Stimulated activated CD8-positive, alpha-beta memory T cell treated with anti-CD3 and anti-CD28 coated beads, Interleukin-4, amount 100 ng/mL, for 24 hours (primary cell): ENCODE measurements at regions not wholly inside any gene's neighbourhood (a gene's known extent, or its start where the extent isn't known, plus 50 kb on each side); places are given as distances from the start of the nearest gene placed in this dataset.
"Not testable (repeated sequence)": the region's sequence is repeated elsewhere in the genome, so short reads cannot be mapped to it uniquely, and the experiment has no call there.

Experiments used
- DNase-seq: peaks from one replicate; pipeline ENCODE4 v3.0.0-alpha.2; 2020; ENCODE audit warnings: low read depth

DNA sequence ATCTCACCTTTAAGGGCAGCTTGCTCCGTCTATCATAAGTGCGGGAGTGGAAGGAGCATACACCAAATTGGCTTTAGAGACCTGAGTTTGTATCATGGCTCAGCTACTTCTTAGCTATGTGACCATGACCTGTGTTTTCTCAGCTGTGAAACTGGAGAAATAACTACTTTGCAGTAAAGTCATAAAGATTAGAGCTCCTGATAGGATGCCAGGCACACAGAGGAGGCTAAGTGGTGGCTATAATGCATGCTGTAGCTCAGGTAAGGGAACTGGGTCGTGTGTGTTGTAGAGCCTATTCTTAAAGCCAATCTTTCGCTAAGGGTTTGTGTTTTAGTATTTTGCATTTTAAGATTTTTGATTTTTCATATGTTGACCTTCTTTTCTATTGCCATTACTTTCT lies 451.5 kb upstream of the MAN1A1 start:
- no peak for DNase-seq

DNA sequence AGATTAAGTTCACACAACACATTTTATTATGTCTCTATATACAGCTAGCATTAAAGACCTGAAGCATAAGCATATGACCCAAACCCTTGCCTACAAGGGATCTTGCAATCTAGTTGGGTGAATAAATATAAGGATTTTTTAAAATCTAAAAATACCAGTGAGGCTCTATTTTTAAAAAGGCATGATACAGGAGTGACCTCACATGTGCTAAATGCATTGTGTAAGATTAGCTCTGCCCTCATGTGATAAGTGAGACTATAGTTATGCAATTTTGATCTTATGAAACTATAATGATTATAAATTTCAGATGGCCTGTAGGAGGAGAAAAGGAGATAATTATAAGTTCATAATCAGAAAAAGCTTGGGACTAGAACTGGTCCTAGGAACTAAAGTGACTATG lies 451.0 kb upstream of the MAN1A1 start:
- DNase-seq, result no peak

DNA sequence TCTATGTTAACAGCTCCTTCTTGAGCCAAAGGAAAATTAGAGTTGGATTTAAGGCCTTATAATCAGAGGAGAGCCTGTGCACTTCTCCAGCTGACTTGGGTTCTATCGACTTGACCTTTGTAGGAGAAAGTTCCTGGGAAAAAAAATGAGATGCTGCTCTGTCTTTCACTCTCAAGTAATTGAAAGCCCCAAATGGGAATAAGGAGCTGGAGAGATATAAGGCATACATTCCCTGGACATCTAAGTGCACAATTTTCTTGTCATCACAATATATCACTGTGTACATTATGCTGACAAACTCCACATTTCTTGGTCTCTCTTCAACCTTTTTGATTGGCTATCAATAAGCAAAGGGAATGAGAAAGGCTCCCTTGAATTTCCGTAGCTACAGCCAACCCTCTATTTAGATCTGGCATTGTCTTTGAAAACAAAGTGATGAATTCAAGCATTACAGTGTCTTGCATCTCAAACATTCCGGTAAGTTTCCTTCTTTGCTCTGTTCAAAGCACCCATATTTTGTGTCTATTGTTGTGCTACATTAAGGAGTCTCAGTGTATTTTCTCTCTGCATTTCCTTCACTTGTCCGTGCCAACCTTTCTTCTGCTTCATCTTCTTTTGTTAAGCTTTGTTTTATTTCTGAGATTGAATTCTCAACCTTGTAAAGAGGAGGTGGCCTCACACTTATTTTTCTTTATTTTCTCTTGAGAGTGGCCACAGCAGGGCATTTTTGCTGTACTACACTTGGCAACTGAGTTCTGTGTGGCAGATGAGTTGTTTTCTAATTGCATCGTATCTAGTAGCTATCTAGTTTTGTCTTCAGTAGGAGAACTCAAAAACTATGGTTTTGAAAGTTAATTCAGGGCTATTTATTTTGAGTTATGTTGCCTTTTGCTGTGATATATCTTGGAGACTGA lies 450.3 kb upstream of the MAN1A1 start:
- no peak for DNase-seq

DNA sequence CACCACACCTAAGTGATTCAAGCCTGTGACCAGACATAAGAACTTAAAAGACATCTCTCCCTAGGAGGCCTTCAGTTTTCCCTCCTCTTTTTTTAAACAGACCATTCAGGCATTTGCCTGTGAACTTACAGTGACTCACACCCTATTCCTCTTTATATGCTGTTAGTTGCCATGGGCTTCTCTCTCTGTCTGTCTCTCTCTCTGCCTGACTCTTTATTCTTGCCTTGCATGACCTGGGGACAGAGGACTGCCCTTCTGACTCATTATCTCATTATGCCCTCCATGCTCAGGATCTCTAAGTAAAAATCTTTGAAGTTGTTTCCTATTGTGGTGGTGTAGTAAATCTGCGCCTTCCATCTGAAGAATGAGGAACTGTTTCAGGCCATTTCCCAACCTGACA lies 442.2 kb upstream of the MAN1A1 start:
- DNase-seq, result no peak

DNA sequence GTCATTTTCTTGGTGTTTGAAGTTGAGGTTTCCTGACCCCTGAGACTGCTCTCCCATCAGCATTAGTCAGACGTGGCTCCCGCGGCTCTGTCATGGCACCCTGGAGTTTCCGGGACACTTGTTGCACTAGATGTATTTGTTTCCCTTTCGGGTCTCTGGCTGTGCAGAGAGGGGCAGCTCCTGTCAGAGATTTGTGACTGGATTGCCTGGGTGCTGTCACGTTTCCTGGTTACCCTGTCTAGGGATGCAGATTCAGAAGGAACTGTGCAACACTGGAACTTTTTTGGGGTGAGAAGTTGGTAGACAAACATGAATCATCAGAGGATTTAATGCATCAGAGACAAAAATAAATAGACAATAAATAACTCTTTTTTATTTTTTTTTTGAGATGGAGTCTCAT lies 431.8 kb upstream of the MAN1A1 start:
- DNase-seq, result no peak

DNA sequence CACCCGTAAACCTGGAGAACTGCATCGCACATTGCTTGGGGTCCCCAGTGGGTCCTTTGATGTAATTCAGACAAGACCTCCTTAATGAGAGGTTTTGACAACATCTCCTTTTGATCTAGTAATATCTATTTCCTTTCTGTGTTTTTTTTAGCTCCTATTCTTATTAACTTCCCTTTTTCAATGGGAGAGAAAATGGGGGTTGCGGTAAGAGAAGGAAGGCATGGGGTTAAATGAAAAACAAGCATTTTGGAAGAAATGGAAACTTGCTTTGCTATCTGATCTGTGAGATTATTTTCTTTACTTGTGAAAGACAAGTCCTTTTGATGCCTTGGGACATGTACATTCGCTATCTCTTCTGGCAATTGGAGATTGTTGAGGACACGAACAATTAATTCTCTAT lies 418.6 kb upstream of the MAN1A1 start:
- no peak for DNase-seq

DNA sequence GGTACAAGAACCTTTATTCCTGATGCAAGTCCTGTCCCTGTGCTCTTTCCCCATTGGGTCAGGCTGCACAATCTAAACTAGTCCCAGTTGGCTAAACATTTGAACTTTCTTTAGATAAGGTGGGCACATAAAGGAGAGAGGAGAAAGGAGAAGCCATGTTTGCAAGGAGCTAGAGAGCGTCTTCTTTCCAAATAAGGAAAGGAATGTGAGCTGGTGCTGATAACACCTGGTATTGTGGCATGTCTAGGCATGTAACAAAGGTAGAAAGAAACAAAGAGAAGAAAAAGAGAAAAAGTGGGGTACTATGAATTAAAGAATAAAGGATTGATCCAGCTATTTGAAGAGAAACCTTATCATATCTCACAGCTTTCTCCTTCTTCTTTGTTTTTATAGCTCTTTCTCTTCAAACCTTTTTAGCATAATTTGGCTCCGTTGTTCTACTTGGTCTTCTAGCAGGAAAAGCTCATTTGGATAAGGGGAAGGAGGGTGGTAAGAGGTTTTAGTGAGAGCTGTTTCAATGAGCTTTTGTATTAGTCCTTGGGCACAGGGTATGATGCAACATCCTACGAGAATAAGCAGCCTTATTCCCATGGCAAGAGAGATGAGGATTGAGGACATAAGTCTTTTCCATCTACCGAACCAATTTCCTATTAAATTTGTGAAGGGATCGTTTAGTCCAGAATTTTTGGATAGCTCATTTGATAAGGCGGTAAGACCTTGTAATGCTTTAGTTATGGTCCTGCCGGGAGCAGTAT lies 415.5 kb upstream of the MAN1A1 start:
- DNase-seq, result no peak

DNA sequence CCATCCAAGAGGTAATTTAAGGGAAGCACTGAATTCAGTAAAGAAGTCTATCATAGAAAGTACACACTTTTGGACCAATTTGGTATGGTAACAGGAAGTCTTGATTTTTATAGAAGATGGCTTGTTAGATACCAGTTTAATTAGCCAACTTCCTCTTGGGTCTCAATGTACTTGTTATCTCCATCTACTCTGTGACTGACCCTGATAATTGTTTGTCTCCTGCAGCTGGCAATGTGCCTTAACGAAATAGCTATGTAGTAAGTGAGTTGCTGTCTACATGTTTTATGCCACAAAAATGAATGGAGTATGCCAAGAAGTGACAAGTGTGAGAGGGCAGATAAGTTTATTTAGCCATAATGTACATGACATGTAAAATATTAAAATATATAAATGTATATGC lies 410.5 kb upstream of the MAN1A1 start:
- no peak for DNase-seq

DNA sequence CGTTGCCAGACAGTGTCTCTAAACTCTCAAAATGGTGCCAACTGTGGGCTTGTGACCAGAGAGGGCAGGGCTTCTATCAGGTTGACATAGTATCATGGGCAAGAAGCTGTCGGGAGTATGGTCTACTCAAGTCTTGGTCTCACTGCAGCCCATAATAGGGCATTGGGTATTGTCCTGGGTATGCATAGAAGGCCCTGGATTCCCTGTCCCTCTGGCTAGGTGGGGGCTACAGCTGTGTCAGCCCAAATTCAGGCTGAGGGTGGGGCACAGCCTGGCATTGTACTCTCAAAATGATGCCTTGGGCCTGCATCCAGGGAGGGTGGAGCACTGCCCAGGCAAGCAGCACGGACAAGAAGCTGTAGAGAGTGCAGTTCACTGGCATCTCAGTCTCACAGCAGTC lies 408.8 kb upstream of the MAN1A1 start:
- no peak for DNase-seq

DNA sequence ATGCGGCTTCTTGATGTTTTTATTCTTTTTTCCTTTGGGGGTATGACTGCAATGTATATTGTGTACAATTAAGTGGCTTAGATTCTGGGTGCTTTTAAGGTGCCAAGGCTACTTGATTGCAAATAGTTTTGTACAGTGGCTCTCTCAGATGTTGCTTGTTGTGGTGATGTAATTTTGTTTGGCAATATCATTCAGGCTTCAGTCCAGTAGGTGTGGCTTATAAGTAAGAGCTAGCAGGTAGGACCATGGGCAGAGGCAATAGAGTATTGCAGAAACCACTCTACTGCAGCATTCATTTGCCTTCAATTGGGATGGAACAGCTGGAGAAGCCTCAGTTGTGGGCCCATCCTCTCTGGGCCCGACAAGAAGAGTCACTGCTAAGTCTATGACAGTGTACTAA lies 407.9 kb upstream of the MAN1A1 start:
- DNase-seq, result no peak

DNA sequence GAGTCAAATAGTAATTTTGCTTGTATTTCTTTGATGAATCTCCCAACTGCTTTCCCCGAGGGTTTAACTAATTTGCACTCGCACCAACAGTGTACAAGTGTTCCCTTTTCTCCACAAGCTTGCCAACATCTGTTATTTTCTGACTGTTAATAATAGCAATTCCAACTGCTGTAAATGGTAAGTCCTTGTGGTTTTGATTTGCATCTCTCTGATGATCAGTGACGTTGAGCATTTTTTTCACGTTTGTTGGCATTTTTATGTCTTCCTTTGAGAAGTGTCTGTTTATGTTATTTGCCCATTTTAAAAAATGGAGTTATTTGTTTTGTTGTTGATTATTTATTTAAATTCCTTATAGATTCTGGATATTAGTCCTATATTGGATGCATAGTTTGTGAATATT lies 399.8 kb upstream of the MAN1A1 start:
- no peak for DNase-seq

DNA sequence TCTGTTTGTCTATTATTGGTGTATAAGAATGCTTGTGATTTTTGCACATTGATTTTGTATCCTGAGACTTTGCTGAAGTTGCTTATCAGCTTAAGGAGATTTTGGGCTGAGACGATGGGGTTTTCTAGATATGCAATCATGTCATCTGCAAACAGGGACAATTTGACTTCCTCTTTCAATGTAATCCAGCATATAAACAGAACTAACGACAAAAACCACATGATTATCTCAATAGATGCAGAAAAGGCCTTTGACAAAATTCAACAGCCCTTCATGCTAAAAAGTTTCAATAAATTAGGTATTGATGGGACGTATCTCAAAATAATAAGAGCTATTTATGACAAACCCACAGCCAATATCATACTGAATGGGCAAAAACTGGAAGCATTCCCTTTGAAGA lies 399.0 kb upstream of the MAN1A1 start:
- DNase-seq, result not testable (repeated sequence)

DNA sequence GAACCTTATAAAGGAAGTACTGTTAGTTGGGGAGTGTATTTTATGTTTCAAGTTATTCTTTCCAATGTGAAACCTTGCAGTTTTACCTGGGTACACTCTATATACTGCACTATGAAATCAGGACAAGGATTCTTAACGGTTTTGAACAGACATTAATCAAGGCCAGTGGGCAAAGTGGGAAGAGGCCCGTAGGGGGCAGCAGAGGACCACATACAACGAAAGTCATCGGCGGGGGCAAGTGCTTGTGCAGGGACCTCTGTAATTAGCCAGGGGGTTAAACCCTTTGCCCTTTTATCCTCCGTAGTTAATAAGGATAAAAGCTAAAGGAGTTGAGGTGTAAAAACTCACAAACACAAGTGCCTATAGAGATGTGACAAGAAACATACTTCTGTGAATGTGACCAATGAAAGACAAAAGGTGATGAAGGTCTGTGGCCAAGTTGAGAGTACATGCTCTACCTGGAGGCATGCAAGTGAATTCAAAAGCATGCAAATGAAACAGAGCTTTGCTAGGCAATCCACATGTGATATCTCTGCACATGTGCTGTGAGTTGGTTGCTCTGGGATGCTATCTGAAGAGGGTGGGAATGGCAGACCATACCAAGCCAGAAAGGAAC lies 392.7 kb upstream of the MAN1A1 start:
- DNase-seq, result peak; percentile 42

DNA sequence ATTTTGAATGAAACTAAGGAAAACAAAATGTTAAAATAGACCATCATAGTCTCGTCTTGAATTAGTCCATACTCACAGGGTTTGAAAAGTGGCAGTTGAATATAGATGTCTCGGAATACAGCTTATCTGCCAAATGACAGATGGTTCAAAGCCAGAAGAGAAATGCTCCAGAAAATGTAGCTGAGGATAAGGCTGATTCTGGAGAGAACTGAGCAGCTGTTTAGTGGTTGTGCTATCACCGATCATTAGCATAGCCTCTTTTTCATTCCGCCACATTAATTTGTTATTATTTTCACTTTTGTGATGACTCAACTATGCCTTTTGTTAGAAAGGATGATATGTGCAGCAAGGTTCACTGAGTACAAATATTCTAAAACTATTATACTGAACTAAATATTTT lies 390.2 kb upstream of the MAN1A1 start:
- no peak for DNase-seq

DNA sequence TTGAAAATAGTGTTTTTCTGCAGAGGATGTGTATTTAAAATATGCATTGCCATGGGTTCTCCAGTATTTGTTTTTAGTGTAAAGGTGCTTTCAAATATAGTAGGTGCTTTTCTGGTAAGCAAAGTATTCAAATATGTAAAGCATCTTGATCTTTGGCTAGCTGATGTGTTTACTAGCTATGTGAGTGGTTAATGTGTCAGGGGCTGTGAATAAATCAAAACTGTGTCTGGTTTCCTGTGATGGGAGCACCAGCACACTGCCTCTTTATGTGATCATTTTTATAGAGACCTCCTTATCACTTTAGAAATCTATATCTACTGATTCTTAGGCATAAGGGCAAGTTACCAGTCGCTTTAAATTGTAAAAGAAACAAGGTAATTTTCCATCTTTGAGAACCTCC lies 388.9 kb upstream of the MAN1A1 start:
- no peak for DNase-seq

DNA sequence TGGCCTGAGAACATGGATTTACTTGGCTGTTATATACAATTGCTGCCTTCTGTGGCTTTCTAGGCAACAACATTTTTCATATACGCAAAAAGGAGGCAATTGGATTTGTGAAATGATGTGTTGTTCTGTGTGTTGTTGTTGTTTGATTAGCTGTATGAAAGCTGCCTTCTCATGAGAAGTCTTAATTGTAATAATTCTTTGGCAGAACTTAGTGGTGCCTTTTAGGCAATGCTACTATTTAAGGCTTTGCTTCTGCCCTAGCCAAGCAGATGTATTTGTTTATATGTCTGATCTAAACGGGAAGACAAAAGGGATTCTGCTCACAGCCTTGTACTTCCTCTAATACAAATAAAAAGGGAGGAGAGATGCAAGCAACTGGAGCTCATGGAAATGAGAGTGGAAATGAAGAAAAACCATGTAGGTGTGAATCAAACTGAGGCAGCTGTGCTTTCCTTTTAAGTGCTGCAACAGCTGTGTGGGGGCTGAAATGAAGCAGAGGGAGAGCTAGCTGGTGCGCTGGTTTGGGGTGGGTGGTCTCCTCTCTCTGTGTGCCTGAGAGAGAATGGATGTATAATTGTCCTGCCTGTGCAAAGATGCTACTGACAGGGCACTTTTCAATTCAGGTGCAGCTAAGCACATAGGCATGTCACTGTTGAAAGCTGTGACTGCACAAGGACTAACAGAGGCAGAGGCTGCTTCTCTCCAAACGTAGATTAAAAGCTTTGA lies 386.9 kb upstream of the MAN1A1 start:
- no peak for DNase-seq

DNA sequence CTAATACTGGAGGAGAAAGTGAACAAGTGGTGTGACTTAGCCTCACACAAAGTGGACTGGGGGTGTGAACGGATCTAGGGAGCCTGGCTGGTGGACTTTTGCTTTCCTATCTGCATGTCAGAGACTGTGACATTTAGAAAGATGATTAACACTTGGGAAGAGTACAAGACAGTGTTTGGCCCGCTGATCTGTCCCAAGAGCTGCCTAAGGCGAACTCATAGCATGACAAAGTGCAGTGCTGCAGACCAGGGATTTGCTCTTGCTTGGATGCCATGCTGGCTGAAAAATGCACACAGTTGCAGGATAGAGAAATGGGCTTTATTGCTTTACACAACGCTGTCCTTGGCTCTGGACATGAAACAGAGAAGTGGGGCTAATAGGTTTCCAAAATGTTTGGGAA lies 386.0 kb upstream of the MAN1A1 start:
- DNase-seq, result no peak

DNA sequence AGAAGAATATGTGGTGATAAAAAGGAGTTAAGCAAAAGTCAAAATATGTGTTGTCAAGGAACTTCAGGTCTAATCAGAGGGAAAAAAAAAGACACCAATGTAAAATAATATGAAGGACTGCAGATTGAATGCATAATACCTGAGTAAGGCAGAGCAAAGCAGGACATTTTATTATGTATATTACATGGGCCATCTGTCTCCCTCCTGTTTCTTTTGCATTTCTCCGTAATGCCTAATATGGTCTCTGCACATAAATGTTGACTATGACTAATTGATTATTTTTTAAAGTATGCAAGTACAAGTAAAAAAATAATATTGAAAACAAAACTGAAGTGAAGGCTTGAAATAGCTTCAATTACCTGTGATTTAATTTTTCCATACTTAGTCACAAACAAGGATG lies 384.7 kb upstream of the MAN1A1 start:
- DNase-seq, result no peak

DNA sequence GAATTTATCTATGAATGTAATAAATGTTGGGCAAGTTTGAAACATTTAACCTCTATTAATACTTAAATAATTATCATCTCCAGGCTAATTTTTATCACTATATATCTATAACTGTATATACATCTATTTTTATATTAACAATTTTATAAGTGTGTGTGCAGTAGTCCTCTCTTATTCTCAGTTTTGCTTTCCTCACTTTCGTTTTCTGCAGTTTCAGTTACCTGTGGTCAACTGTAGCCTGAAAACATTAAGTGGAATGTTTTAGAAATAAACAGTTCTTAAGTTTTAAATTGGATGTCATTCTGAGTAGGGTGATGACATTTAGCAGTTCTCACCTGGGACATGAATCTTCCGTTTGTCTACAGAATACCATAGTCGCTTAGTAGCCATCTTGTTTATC lies 379.4 kb upstream of the MAN1A1 start:
- DNase-seq, result no peak

DNA sequence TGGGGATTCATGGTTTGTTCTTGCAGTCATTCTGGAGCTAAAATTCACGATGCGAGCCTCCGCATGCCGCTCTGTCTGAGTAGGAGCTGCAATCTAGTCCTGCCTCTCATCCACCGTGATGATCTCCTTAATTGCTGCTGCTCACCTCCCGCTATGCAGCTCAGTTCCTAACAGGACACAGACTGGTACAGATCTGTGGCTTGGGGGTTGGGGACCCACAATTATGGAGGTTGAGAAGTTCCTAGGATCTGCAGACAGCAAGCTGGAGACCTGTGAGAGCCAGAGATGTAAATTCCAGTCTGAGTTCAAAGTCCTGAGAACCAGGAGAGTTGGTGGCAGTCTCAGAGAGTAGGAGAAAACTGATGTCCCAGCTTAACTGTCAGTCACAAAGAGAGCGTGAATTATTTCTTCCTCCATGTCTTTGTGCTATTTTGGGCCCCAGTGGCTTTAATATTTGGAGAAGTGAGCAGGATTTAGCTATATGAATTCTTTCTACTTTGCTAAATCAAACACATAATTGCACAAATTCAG lies 378.7 kb upstream of the MAN1A1 start:
- DNase-seq, result no peak

DNA sequence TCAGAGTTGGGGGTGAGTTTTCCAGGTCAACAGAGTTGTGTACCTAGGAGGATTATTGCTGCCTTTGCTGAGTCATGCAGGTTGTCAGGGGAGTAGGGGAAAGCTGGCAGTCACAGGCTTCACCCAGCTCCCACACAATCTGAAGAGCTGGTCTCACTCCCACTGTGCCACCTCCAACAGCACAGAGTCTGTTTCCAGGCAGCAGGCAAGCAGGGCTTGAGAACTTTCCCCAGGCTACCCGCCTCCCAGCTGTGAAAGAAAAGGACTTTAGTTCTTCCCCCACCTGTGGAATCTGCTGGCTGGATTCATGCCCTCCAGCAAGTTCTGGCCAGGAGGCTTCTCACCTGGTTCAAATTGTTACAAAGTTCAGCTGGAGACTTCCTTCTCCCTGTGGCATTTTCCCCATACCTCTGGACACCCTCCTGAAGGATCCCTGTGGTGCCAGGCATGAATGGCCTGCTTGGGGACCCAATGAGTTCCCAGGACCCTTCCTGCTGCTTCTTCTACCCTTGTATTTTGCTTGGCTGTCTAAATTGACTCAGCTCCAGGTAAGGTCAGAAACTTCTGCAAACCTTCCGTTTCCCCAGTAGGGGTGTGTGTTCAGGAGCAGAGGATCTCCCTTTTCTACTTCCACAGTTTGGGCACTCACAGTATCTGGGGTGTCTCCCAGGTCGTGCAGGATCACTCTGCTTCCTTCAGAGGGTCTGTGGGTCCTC lies 378.1 kb upstream of the MAN1A1 start:
- DNase-seq, result no peak
